ENCODE measurements at regions not wholly inside any gene's neighbourhood (a gene's known extent, or its start where the extent isn't known, plus 50 kb on each side); places are given as distances from the start of the nearest gene placed in this dataset.
A peak's percentile ranks its signal among the peaks of the same experiment; 100 is the strongest.

GRCh38 chrX:151081016-151081415 is 95.4 kb upstream of the GPR50 start:
- no peaks in the 10 kb centered on the region for H3K27me3 ChIP-seq (ENCODE audit: control insufficient read depth, insufficient read depth, low read length)
- H3K36me3 ChIP-seq (ENCODE audit: control insufficient read depth, insufficient read depth, low read length): no peaks in the 10 kb centered on the region
- DNase-seq (ENCODE audit: low read depth in 2 of 2): no peak
- no peaks in the 10 kb centered on the region for H3K4me1 ChIP-seq (ENCODE audit: control insufficient read depth, extremely low read depth, insufficient read depth, low read length)
- H3K79me2 ChIP-seq (ENCODE audit: control insufficient read depth, insufficient read depth, low read length): no peaks in the 10 kb centered on the region
- no peak overlapping the region for H3K4me3 ChIP-seq (replicated peaks in 1 of 4; ENCODE audit: control extremely low read depth in 1 of 4, insufficient read depth in 1 of 4, low read depth in 3 of 4, low read length in 4 of 4)
- no peak overlapping the region for H2AFZ ChIP-seq (ENCODE audit: low read length)
- no peak overlapping the region for H3K4me2 ChIP-seq (ENCODE audit: extremely low read depth, insufficient read depth, low read length)
- TF ChIP-seq EZH2 (IDR thresholded peaks at IDR 0.05; ENCODE audit: low read length, missing control alignments) (no peak), CTCF (conservative IDR thresholded peaks at IDR 0.05 in 1 of 2, IDR thresholded peaks at IDR 0.05 in 1 of 2; ENCODE audit: low read depth in 1 of 2, low read length in 2 of 2) (no peak)
- no peaks in the 10 kb centered on the region for H3K9me3 ChIP-seq (ENCODE audit: control insufficient read depth, insufficient read depth, low read depth, low read length)
- no peak overlapping the region for H3K27ac ChIP-seq (ENCODE audit: insufficient read depth, low read length)
- no peak overlapping the region for H3K9ac ChIP-seq (ENCODE audit: insufficient read depth, low read length)
- no peaks in the 10 kb centered on the region for H4K20me1 ChIP-seq (ENCODE audit: control insufficient read depth, extremely low read depth, insufficient read depth, low read length)

- H3K4me3 ChIP-seq (replicated peaks in 1 of 4; ENCODE audit: control extremely low read depth in 1 of 4, insufficient read depth in 1 of 4, low read depth in 3 of 4, low read length in 4 of 4): peak overlapping the region in 1 of 4 experiments; percentile 37
- H3K9me3 ChIP-seq (ENCODE audit: control insufficient read depth, insufficient read depth, low read depth, low read length): no peaks in the 10 kb centered on the region
- H4K20me1 ChIP-seq (ENCODE audit: control insufficient read depth, extremely low read depth, insufficient read depth, low read length): no peaks in the 10 kb centered on the region
- no peaks in the 10 kb centered on the region for H3K36me3 ChIP-seq (ENCODE audit: control insufficient read depth, insufficient read depth, low read length)
- TF ChIP-seq EZH2 (IDR thresholded peaks at IDR 0.05; ENCODE audit: low read length, missing control alignments) (no peak), CTCF (conservative IDR thresholded peaks at IDR 0.05 in 1 of 2, IDR thresholded peaks at IDR 0.05 in 1 of 2; ENCODE audit: low read depth in 1 of 2, low read length in 2 of 2) (peak; percentile 66 to 74)
- H3K79me2 ChIP-seq (ENCODE audit: control insufficient read depth, insufficient read depth, low read length): no peaks in the 10 kb centered on the region
- H3K27me3 ChIP-seq (ENCODE audit: control insufficient read depth, insufficient read depth, low read length): no peaks in the 10 kb centered on the region
- H3K4me1 ChIP-seq (ENCODE audit: control insufficient read depth, extremely low read depth, insufficient read depth, low read length): no peaks in the 10 kb centered on the region
- H2AFZ ChIP-seq (ENCODE audit: low read length): peak overlapping the region; percentile 64
- peak overlapping the region; percentile 82 for H3K4me2 ChIP-seq (ENCODE audit: extremely low read depth, insufficient read depth, low read length)
- no peak overlapping the region for H3K9ac ChIP-seq (ENCODE audit: insufficient read depth, low read length)
- peak; percentile 35 for DNase-seq (ENCODE audit: low read depth in 2 of 2)
- no peak overlapping the region for H3K27ac ChIP-seq (ENCODE audit: insufficient read depth, low read length)
Observed at GRCh38 chrX:151082077-151082948, 94.1 kb upstream of the GPR50 start.

- Histone ChIP-seq H3K9me3 (ENCODE audit: control insufficient read depth, insufficient read depth, low read depth, low read length) (no peaks in the 10 kb centered on the region), H3K9ac (ENCODE audit: insufficient read depth, low read length) (no peak overlapping the region), H3K79me2 (ENCODE audit: control insufficient read depth, insufficient read depth, low read length) (no peaks in the 10 kb centered on the region), H2AFZ (ENCODE audit: low read length) (no peak overlapping the region), H3K4me3 (replicated peaks in 1 of 4; ENCODE audit: control extremely low read depth in 1 of 4, insufficient read depth in 1 of 4, low read depth in 3 of 4, low read length in 4 of 4) (no peak overlapping the region), H3K27me3 (ENCODE audit: control insufficient read depth, insufficient read depth, low read length) (no peaks in the 10 kb centered on the region), H3K27ac (ENCODE audit: insufficient read depth, low read length) (no peak overlapping the region), H3K4me1 (ENCODE audit: control insufficient read depth, extremely low read depth, insufficient read depth, low read length) (no peaks in the 10 kb centered on the region), H4K20me1 (ENCODE audit: control insufficient read depth, extremely low read depth, insufficient read depth, low read length) (no peaks in the 10 kb centered on the region), H3K36me3 (ENCODE audit: control insufficient read depth, insufficient read depth, low read length) (no peaks in the 10 kb centered on the region), H3K4me2 (ENCODE audit: extremely low read depth, insufficient read depth, low read length) (no peak overlapping the region)
- TF ChIP-seq EZH2 (IDR thresholded peaks at IDR 0.05; ENCODE audit: low read length, missing control alignments) (no peak), CTCF (conservative IDR thresholded peaks at IDR 0.05 in 1 of 2, IDR thresholded peaks at IDR 0.05 in 1 of 2; ENCODE audit: low read depth in 1 of 2, low read length in 2 of 2) (no peak)
- DNase-seq (ENCODE audit: low read depth in 2 of 2): no peak
Observed at GRCh38 chrX:151084454-151084853, 91.9 kb upstream of the GPR50 start.

Measured in fibroblast of lung (primary cell).